DND-41 (cell line): ENCODE measurements at regions not wholly inside any gene's neighbourhood (a gene's known extent, or its start where the extent isn't known, plus 50 kb on each side); places are given as distances from the start of the nearest gene placed in this dataset.

Source experiments
- CTCF ChIP-seq: IDR thresholded peaks from 2 replicates; pipeline ENCODE4 v1.5.1; 2012; ENCODE audit warnings: borderline replicate concordance, low read length, moderate library complexity, mild to moderate bottlenecking; ENCODE audit not compliant: poor library complexity, severe bottlenecking; ENCODE audit errors: extremely low read depth
- EZH2 ChIP-seq: IDR thresholded peaks from 3 replicates; pipeline ENCODE4 v1.6.1; 2012; ENCODE audit warnings: borderline replicate concordance, low read depth, mild to moderate bottlenecking, moderate library complexity, low read length, inconsistent platforms; ENCODE audit not compliant: severe bottlenecking

- TF ChIP-seq CTCF (no peak), EZH2 (no peak)
These were observed 309.4 kb downstream of the SFMBT2 start for GRCh38 chr10:7101451-7101850.
